HG02943 (cell line): ENCODE measurements at regions not wholly inside any gene's neighbourhood (a gene's known extent, or its start where the extent isn't known, plus 50 kb on each side); places are given as distances from the start of the nearest gene placed in this dataset.

Experiments used
- ATAC-seq: cut with Tn5 transposase; IDR thresholded peaks from one replicate; pipeline ENCODE4 v1.9.1; 2021; ENCODE audit warnings: mild to moderate bottlenecking, low read depth, moderate library complexity; ENCODE audit not compliant: unreplicated experiment

GRCh38 chr11:92879086-92879485 is 90.4 kb upstream of the MTNR1B start:
- ATAC-seq: no peak

GRCh38 chr11:92880381-92880780 is 89.1 kb upstream of the MTNR1B start:
- no peak for ATAC-seq

DNA sequence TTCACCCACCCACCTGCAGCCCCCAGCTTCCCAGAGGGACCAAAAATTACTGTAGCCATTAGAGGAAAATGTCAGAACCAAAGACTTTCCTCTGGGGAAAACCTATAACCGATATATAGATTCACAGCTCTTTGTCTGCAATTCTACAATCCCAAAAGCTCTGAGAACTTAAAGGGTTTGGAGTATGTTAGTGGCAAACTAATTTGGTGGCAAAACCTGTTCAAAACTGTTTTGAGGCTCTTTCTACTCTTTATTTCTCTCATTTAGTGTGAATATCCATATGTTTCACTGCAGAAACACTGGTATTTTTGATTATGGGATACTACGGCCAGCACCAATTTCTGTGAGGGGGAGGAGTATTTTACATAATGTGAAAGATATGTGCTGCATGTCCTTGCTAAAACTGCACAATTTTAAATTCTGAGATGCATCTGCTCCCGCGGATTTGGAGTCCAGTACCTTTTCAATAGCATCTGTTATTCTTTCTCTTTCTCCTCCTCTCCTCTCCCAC is 87.5 kb upstream of the MTNR1B start:
- ATAC-seq: no peak

GRCh38 chr11:92882828-92883611 is 86.4 kb upstream of the MTNR1B start:
- ATAC-seq: no peak

DNA sequence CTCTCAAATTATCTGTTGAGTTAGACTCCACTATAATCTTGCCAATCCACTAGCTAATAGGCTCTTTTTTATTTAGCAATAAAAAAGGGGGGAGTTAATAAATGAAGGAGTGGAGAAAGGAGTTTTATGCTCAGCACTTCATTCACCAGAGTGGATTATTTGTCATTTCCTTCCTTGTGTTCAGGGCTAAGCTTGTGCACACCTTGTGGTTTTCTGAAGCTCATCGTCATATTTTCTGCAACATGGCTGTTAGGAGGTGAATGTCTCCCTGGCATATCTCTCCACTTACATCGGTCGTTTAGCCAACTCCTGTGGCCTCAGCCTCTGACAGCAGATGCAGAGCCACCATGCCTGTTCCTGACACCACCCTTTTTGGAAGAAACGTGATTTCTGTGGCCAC is 83.9 kb upstream of the MTNR1B start:
- ATAC-seq: no peak

- ATAC-seq: no peak
Measured at GRCh38 chr11:92886243-92886905, 83.1 kb upstream of the MTNR1B start.

DNA sequence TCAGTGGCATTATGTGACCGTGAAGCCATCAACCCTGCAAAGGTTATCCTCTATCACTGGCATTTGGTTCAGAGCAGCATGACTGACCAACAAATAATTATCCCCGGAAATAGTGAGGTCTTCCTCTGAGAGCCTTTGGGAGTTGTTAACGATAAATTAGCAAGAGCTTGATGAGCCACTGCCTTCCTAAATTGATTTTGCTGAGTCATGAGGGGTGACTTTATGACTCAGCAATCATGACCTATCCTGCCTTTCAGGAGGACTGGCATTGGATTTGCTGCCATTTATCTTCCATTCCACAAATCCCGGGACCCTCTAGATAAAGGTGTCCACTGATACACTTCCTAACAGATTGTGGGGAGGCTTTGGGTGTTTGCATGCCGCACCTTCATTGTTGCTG is 80.8 kb upstream of the MTNR1B start:
- no peak for ATAC-seq

- no peak for ATAC-seq
Measured at GRCh38 chr11:92890846-92891245, 78.6 kb upstream of the MTNR1B start.

- no peak for ATAC-seq
Measured at GRCh38 chr11:92892802-92893684, 76.4 kb upstream of the MTNR1B start.

- ATAC-seq: no peak
Measured at GRCh38 chr11:92894197-92894596, 75.3 kb upstream of the MTNR1B start.

- ATAC-seq: no peak
Measured at GRCh38 chr11:92897487-92897886, 72.0 kb upstream of the MTNR1B start.

- ATAC-seq: no peak
Measured at GRCh38 chr11:92902417-92902816, 67.0 kb upstream of the MTNR1B start.

GRCh38 chr11:92907671-92908070 is 61.8 kb upstream of the MTNR1B start:
- ATAC-seq: no peak

DNA sequence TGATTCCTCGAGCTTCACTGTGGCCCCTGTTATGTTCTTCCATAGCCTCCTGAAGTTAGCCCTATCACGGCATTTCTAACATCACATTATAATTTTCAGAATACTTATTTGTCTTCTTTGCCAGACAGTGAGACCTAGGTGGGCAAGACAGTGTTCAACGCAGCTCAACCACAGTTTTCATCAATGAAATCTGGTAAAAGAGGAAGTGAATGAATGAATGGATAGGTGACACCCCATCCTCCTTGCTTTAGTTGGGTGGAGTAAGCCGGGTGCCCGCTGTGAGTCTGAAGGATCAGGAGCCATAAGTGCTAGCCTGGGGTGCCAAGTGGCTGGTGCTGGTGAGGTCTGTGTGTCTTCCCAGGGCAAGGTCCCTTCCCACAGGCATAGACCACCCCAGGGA is 60.2 kb upstream of the MTNR1B start:
- no peak for ATAC-seq

DNA sequence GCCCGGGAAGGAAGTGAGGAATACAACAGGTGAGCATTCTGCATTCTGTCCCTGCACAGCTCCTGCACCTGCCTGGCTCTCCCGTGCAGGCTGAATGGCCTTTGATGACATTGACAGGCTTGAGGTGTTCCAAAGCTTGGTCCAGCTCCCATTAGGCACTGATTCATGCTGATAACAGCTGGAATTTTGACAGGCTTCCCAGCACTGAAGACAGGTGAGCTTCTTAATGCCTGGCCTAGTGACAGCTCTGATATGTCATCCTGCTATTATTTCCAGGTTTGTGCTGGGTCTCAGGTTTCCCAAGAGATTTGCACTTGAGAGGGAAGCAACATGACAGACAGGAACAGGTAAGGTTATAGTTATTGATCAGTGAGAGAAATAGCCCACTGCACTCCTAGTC is 58.0 kb upstream of the MTNR1B start:
- no peak for ATAC-seq

- no peak for ATAC-seq
Measured at GRCh38 chr11:92915551-92915950, 53.9 kb upstream of the MTNR1B start.

- no peak for ATAC-seq
Measured at GRCh38 chr11:92916299-92916698, 53.2 kb upstream of the MTNR1B start.

DNA sequence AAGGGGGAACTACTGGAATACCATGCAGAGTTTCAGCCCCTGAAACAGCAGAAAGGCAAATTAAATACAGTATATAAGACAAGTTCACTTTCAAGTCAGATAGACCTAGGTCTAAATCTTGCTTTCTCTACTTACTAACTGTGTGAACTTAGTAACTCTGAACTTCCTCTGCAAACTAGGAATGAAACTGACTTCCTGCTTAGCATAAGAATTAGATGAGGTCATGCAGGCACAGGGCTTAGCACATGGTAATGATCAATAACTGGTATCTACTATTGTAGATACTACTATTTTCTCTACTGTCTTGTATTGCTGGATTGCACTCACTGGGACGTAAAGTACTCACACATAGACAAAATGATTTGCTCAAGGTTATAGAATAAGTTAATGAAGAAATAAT is 51.5 kb upstream of the MTNR1B start:
- ATAC-seq: no peak

- ATAC-seq: no peak
Measured at GRCh38 chr11:92919048-92919447, 50.4 kb upstream of the MTNR1B start.
